HG03439 (cell line): ENCODE measurements at regions not wholly inside any gene's neighbourhood (a gene's known extent, or its start where the extent isn't known, plus 50 kb on each side); places are given as distances from the start of the nearest gene placed in this dataset.
"Not testable (repeated sequence)": the region's sequence is repeated elsewhere in the genome, so short reads cannot be mapped to it uniquely, and the experiment has no call there.

ENCODE experiments used
- ATAC-seq: cut with Tn5 transposase; IDR thresholded peaks from one replicate; pipeline ENCODE4 v1.9.1; 2021; ENCODE audit warnings: mild to moderate bottlenecking, moderate library complexity; ENCODE audit not compliant: unreplicated experiment

GRCh38 chr11:92122561-92122960 lies 102.1 kb upstream of the FAT3 start:
- no peak for ATAC-seq

DNA sequence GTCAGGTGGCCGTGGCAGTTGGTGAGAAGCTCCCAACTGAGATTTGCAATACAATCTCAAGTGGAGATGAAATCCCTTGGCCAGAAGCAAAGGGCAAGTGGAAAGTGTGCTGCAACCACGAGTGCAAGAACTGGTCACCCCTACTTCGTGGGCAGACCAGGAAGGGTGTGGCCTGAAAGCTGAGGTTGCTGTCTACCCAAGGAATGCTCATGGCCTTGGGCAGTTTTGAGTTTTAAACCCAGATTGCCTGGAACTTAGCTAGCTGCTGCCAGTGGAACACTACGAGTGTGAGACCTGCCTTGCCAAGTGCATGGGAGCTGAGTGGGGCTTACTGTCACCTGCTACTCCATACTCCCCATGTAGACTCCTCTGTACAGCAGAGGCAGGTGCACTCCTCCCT lies 113.3 kb upstream of the FAT3 start:
- no peak for ATAC-seq

DNA sequence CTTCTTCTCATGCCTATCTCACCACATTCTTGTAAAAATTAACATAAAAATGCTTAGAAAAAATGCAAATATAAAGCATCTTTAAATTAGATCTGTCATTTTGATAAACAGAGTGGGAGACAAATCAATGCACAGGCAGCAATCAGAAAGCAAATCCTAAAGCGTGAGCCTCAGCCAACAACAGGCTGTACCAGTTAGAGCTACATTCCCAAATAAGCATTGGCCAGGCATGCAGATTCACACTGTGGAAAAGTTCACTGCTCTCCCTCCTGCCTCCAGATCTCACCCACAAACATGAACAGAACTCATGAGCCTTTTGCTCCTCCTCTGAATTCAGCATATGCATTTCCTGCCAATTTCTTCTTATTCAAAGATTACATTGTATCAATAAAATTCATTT lies 115.2 kb upstream of the FAT3 start:
- ATAC-seq: no peak

- ATAC-seq: no peak
Measured at GRCh38 chr11:92107331-92107730, 117.3 kb upstream of the FAT3 start.

GRCh38 chr11:92104349-92104748 lies 120.3 kb upstream of the FAT3 start:
- ATAC-seq: no peak

DNA sequence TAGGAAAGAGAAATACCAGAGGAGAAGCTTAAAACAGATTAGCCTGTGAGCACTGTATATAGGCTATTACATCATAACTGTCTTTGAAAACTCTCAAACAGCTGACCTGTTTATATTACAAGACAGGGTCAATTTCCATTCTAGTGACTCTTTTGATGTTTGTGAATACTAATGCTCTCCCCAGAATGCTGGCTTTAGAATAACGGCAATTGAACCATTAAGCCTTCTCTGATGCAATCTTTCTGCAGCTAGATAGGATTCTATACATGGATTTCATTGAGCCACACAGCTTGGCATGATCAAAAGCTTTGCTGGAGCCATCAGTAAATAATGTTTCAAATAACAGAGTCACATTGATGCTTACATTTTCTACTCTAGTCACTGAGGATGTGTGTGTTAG lies 122.7 kb upstream of the FAT3 start:
- no peak for ATAC-seq

- ATAC-seq: no peak
Measured at GRCh38 chr11:92099183-92099582, 125.4 kb upstream of the FAT3 start.

GRCh38 chr11:92098172-92098571 lies 126.4 kb upstream of the FAT3 start:
- ATAC-seq: no peak

- no peak for ATAC-seq
Measured at GRCh38 chr11:92087725-92088537, 136.7 kb upstream of the FAT3 start.

GRCh38 chr11:92083123-92083522 lies 141.5 kb upstream of the FAT3 start:
- no peak for ATAC-seq

DNA sequence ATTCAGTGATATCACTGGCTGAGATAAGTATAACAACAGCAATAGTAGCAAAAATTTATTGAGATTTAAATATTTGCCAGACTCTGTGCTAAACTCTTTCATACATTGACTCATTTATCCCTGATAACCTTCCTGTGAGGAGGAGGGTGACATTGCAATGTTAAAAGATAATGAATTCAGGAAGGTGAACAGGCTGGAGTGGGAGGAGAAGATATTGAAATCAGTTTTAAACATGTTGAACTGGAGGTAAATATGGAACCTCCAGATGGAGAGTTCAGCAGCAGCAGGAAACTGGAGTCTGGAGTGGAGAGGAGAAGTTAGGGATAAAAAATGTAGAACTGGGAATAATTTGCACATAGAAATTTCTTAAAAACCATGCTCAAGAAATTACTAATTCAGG lies 142.0 kb upstream of the FAT3 start:
- no peak for ATAC-seq

- ATAC-seq: not testable (repeated sequence)
Measured at GRCh38 chr11:92074498-92074897, 150.1 kb upstream of the FAT3 start.

DNA sequence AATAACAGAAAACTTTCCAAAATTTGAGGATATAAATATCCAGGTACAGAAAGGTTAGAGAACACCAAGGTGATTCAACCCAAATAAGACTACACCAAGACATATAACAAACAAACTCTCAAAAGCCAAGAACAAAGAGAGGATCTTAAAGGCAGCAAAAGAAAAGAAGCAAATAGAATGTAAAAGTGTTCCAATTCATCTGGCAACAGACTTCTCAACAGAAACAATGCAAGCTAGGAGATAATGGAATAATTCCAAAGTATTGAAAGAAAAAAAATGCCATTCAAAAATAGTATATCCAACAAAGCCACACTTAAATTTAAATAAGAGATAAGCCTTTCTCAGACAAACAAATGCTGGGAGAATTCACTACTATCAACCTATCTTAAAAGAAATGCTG lies 153.0 kb upstream of the FAT3 start:
- no peak for ATAC-seq

DNA sequence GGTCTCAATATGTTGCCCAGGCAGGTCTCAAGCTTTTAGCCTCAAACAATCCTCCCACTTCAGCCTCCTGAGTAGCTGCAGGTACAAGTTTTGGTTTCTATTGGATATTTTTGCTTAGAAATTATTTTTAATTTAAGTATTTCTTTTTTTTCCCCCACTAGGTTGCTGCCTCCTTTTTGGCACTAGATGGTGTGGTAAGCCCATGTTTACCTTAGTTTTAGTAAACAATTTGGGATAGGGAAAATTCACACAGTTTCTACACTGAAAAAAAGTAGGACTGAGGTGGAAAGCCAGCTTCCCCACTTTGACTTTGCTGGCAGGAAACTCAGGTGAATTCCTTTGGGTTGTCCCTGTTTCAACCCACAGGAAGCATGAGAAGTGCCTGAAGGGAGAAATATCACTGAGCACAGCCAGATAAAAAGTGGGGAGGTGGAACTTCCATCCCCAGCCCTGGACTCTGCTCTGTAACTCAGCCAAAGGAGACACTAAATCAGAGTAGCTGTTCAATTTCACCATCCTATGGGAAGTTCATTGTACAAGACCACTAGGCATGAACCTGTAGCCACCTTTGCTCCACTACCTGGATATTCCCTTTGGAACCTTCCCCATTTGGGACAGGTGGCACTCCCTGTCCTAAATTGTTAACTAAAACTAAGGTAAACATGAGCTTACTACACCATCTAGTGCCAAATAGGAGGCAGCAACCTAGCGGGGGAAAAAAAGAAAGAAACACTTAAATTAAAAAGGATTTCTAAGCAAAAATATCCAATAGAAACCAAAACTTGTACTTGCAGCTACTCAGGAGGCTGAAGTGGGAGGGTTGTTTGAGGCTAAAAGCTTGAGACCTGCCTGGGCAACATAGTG lies 154.4 kb upstream of the FAT3 start:
- no peak for ATAC-seq

DNA sequence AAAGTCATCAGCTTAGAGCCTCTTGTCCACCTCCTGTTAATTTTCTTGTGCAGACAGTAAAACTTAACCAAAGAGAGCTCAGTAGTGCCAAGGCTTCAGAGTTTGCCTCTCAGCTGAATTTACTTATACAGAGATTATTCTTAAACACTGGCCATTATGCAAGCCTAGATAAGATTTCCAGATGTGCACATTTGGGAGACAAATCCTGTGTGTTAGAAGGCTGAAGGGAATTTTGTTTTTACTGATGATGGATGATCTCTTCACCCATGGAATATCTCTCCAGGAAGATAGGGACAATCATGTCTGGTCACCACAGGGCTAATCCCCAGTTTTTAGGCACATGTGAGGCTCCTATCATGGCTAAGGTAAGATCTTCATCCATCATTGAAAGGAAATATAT lies 157.6 kb upstream of the FAT3 start:
- no peak for ATAC-seq

- no peak for ATAC-seq
Measured at GRCh38 chr11:92061456-92062062, 163.1 kb upstream of the FAT3 start.

DNA sequence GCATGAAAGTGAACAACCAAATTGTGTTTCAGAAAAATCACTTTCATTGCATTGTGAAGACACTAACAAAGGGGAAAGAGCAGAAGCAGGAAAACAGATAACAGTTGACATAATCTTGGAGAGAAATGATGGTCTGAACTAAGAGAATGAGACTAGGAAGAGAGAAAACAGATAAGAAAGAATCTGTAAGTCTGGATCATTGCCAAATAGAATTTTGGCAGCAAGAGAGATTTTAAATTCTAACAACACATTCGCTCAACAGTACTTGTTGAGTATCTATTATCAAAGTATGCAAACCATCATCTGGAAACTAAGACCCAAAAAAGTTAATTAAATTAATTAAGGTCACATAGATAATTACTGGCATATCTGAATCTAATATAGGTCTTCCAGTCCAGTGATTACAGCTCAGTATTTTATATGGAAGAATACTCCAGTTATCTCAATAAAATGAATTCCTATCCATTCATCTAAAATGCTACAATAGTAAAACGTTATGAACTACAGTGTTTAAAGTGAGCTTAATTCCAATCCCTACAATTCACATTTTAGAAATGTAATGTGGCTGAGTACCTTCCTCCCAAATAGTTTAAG lies 166.7 kb upstream of the FAT3 start:
- ATAC-seq: no peak

GRCh38 chr11:92053216-92053615 lies 171.4 kb upstream of the FAT3 start:
- ATAC-seq: no peak

GRCh38 chr11:92050305-92050704 lies 174.3 kb upstream of the FAT3 start:
- ATAC-seq: no peak

DNA sequence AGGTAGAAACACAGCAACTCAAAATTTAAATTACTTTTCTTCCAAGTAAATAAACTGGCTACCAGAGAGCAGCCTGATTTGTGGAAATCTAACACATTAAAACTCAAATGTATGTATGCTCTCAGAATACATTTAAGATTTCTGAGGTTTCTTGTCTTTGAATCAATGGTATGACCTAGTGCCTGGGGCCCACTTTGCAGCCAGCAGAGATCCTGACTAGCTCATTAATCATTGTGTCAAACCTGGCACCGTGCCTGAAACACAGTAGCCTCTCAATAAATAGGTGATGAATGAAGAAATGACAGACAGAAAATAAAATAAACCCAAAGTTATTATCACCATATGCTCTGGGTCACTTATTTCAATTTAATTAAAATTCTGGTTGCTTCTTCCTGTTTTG lies 176.2 kb upstream of the FAT3 start:
- no peak for ATAC-seq

- no peak for ATAC-seq
Measured at GRCh38 chr11:92046103-92046502, 178.5 kb upstream of the FAT3 start.
